Neutrophil (primary cell): ENCODE measurements at regions not wholly inside any gene's neighbourhood (a gene's known extent, or its start where the extent isn't known, plus 50 kb on each side); places are given as distances from the start of the nearest gene placed in this dataset.

ENCODE experiments used
- H3K27ac ChIP-seq: fragments of 200-600 bp; sonication (generic); 2 replicates; pipeline ENCODE4 v1.5.1; 2016; ENCODE audit warnings: mild to moderate bottlenecking, moderate library complexity
- H3K27me3 ChIP-seq: fragments of 200-600 bp; sonication (generic); 2 replicates; pipeline ENCODE4 v1.6.0; 2016; ENCODE audit warnings: mild to moderate bottlenecking
- H3K36me3 ChIP-seq: fragments of 200-600 bp; sonication (generic); 2 replicates; pipeline ENCODE4 v1.5.1; 2017
- H3K4me1 ChIP-seq, 2 experiments: fragments of 200-600 bp in 1 of 2; sonication (generic) in 1 of 2; 1 replicate in 1 of 2; 2 replicates in 1 of 2; pipeline versions ENCODE4 v1.5.1 to v1.6.1; 2013 to 2016; ENCODE audit warnings: low read depth in 1 of 2, low read length in 1 of 2, mild to moderate bottlenecking in 1 of 2, moderate library complexity in 1 of 2; ENCODE audit not compliant: control insufficient read depth in 1 of 2, insufficient read depth in 1 of 2
- H3K4me3 ChIP-seq, 2 experiments: fragments of 200-600 bp in 1 of 2; sonication (generic) in 1 of 2; 1 replicate in 1 of 2; 2 replicates in 1 of 2; pipeline ENCODE4 v1.5.1; 2013 to 2016; ENCODE audit warnings: low read depth in 1 of 2, low read length in 1 of 2, mild to moderate bottlenecking in 1 of 2, moderate library complexity in 1 of 2
- H3K9me3 ChIP-seq: fragments of 200-600 bp; sonication (generic); 2 replicates; pipeline ENCODE4 v1.5.1; 2016
- TF ChIP-seq, protein P1 (sequence below): fragments of 200-600 bp; sonication (generic); IDR thresholded peaks from 2 replicates; pipeline ENCODE4 v1.5.1; 2016; ENCODE audit warnings: antibody characterized with exemption

DNA sequence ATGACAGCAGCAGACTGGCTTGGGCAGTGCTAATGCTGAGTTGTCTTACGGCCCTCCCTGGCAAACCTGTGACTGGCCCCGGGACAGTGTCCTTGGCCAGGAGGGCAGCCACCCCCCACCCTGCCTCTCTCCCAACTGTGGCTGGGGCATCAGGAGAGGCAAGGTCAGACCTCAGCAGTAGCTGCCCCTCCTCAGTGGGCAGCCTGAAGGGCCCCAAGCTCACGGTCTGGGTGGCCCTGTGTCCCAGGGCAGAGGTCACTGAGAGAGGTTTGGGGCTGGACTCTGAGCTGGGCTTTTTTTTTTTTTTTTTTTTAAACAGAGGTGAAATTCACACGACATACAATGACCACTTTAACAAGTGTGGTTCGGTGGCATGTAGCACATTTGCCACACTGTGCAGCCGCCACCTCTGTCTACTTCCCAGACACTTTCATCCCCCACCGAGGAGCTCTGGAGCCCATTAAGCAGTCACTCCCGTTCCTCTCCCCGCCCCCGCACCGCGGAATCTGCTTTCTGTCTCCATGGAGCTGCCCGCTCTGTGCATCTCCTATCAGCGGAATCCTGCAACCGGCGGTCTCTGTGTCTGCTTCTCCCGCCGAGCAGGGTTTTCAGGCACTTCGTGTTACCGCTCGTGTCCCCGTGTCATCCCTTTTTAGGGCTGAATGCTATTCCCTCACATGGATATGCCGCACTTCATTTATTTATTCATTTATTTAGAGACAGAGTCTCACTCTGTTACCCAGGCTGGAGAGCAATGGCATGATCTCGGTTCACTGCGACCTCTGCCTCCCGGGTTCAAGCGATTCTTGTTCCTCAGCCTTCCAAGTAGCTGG is 67.9 kb upstream of the GATA5 start:
- H3K27ac ChIP-seq, result no peak overlapping the region
- peaks cover 31% of the 10 kb centered on the region for H3K27me3 ChIP-seq
- H3K4me3 ChIP-seq, result no peak overlapping the region
- H3K4me1 ChIP-seq, result no peaks in the 10 kb centered on the region
- TF ChIP-seq, protein P1, sequence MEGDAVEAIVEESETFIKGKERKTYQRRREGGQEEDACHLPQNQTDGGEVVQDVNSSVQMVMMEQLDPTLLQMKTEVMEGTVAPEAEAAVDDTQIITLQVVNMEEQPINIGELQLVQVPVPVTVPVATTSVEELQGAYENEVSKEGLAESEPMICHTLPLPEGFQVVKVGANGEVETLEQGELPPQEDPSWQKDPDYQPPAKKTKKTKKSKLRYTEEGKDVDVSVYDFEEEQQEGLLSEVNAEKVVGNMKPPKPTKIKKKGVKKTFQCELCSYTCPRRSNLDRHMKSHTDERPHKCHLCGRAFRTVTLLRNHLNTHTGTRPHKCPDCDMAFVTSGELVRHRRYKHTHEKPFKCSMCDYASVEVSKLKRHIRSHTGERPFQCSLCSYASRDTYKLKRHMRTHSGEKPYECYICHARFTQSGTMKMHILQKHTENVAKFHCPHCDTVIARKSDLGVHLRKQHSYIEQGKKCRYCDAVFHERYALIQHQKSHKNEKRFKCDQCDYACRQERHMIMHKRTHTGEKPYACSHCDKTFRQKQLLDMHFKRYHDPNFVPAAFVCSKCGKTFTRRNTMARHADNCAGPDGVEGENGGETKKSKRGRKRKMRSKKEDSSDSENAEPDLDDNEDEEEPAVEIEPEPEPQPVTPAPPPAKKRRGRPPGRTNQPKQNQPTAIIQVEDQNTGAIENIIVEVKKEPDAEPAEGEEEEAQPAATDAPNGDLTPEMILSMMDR, result no peak
- H3K36me3 ChIP-seq, result no peaks in the 10 kb centered on the region
- no peaks in the 10 kb centered on the region for H3K9me3 ChIP-seq

DNA sequence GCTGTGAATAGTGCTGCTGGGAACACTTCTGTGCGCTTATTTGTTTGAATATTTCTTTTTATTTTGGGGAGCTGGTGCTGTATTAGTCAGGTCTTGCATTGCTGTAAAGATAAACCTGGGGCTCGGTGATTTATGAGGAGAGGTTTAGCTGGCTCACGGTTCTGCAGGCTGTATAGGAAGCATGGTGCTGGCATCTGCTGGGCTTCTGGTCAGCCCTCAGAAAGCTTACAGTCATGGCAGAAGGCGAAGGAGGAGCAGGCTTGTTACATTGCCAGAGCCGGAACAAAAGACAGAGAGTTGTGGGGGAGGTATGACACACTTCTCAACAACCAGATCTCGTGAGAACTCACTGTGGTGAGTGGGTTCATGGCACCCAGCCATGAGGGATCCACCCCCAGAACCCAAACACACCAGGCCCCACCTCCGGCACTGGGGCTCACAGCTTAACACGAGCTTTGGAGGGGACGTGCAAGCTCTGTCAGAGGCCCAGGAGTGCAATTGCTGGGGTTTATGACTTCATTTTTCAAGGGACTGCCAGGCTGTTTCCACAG is 68.8 kb upstream of the GATA5 start:
- H3K4me3 ChIP-seq, result no peak overlapping the region
- no peaks in the 10 kb centered on the region for H3K9me3 ChIP-seq
- H3K4me1 ChIP-seq, result no peaks in the 10 kb centered on the region
- H3K27ac ChIP-seq, result no peak overlapping the region
- H3K27me3 ChIP-seq, result peaks cover 40% of the 10 kb centered on the region
- H3K36me3 ChIP-seq, result no peaks in the 10 kb centered on the region
- TF ChIP-seq, protein P1, result no peak

DNA sequence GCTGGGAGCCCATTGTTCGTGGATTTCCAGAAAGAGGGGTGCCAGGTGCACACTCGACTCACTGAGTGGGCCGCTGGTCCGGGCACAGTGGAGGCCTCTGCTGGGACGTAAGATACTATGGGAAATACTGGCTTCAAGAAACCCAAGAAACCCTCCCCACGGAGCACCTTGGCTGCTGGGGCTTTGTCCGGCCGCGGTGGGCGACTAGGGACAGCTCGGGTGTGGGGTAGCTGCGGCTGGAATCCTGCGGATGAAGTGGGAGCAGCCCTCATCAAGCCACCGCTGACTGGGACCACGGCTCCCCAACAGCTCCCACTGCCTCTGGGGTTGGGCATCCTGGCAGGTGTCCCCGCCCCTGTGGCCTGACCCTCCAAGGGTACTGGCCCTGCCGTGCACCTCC is 69.5 kb upstream of the GATA5 start:
- TF ChIP-seq, protein P1, result no peak
- Histone ChIP-seq H3K36me3 (no peaks in the 10 kb centered on the region), H3K27ac (no peak overlapping the region), H3K9me3 (no peaks in the 10 kb centered on the region), H3K27me3 (peaks cover 46% of the 10 kb centered on the region), H3K4me3 (no peak overlapping the region), H3K4me1 (no peaks in the 10 kb centered on the region)

DNA sequence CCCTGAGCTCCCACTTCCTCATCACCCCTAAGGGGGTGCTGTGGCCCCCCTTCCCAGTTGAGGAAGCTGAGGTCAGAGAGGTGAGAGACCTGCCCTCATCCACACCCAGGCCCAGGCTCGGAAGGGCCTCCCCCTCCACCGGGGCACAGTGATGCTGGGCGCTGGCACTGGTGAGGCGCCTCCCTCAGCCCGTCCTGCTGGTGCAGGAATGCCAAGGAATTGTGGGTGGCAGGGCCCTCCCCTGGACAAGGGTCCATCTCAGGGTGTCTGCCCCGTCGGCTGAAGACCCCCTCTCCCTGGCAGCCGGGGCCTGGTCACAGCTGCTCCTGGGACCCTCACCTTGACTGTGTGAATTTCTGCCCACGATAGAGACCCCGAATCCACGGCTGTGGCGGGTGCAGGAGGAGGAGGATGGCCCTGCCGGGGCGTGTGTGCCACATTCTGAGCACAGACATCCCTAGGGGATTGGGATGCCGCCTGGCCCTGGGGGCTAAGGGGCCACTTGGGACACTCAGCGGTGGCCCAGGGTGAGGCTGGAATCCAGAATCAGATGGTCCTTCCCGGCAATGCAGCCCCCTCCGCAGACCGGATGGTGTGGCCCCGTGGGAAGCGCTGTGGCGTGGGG is 70.2 kb upstream of the GATA5 start:
- TF ChIP-seq, protein P1, result no peak
- Histone ChIP-seq H3K36me3 (no peaks in the 10 kb centered on the region), H3K27ac (no peak overlapping the region), H3K4me3 (no peak overlapping the region), H3K27me3 (peaks cover 51% of the 10 kb centered on the region), H3K9me3 (no peaks in the 10 kb centered on the region), H3K4me1 (peaks cover 0 to 3% of the 10 kb centered on the region in 2 experiments)

DNA sequence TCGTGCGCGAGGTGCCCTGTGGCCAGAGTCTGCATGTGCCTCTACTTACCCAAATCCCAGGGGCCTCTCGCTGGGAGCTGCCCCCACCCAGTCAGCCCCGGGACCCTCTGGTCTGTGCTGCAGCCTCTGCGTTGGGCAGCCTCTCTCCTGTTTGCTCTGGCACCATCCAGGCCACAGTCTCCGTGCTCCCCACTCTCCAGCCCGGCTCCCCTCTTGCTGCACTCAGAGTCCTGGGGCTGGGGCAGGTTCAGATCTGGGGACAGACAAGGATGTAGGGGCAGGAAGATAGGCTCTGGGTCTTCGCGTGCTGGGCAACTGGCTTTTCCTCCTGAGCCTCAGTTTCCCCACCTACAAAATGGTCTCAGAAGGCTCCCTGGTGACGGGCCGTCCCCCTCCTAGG is 70.8 kb upstream of the GATA5 start:
- no peak overlapping the region for H3K4me3 ChIP-seq
- no peak overlapping the region for H3K27ac ChIP-seq
- H3K36me3 ChIP-seq, result no peaks in the 10 kb centered on the region
- TF ChIP-seq, protein P1, result no peak
- H3K9me3 ChIP-seq, result no peaks in the 10 kb centered on the region
- peaks cover 0 to 6% of the 10 kb centered on the region in 2 experiments for H3K4me1 ChIP-seq
- peaks cover 57% of the 10 kb centered on the region for H3K27me3 ChIP-seq
